IgD-negative memory B cell (primary cell): ENCODE measurements at regions not wholly inside any gene's neighbourhood (a gene's known extent, or its start where the extent isn't known, plus 50 kb on each side); places are given as distances from the start of the nearest gene placed in this dataset.
A peak's percentile ranks its signal among the peaks of the same experiment; 100 is the strongest.

Experiments used
- H3K27ac Mint-ChIP-seq, 3 donors: one replicate each; pipeline ENCODE4 v1.8.0; 2020 to 2022; ENCODE audit warnings: mild to moderate bottlenecking in 3 of 3, mixed read lengths in 3 of 3, moderate library complexity in 1 of 3
- H3K27me3 Mint-ChIP-seq: one replicate; pipeline ENCODE4 v1.8.0; 2021; ENCODE audit warnings: mixed read lengths
- H3K36me3 Mint-ChIP-seq: one replicate; pipeline ENCODE4 v1.8.0; 2020; ENCODE audit warnings: mild to moderate bottlenecking, mixed read lengths
- H3K4me1 Mint-ChIP-seq, 3 donors: one replicate each; pipeline ENCODE4 v1.8.0; 2020 to 2022; ENCODE audit warnings: mixed read lengths in 3 of 3, mild to moderate bottlenecking in 1 of 3
- H3K4me3 Mint-ChIP-seq, 4 donors: one replicate each; pipeline ENCODE4 v1.8.0; 2020 to 2022; ENCODE audit warnings: mild to moderate bottlenecking in 4 of 4, mixed read lengths in 4 of 4, moderate library complexity in 3 of 4
- H3K9me3 Mint-ChIP-seq, 3 donors: one replicate each; pipeline ENCODE4 v1.8.0; 2020 to 2021; ENCODE audit warnings: mixed read lengths in 3 of 3, mild to moderate bottlenecking in 1 of 3

- Mint-ChIP-seq H3K4me3 (no peak overlapping the region), H3K9me3 (peaks cover 0 to 3% (median 2%) of the 10 kb centered on the region in 3 donors), H3K27ac (no peak overlapping the region), H3K36me3 (no peaks in the 10 kb centered on the region), H3K4me1 (no peaks in the 10 kb centered on the region), H3K27me3 (peaks cover 10% of the 10 kb centered on the region)
These were observed 69.9 kb upstream of the PRMT6 start for GRCh38 chr1:106986603-106987002.

- peaks cover 5 to 12% (median 7%) of the 10 kb centered on the region in 3 donors for H3K9me3 Mint-ChIP-seq
These were observed 60.5 kb upstream of the PRMT6 start for GRCh38 chr1:106995970-106996369.

GRCh38 chr1:106998431-106999002 lies 58.0 kb upstream of the PRMT6 start:
- Mint-ChIP-seq H3K4me3 (no peak overlapping the region), H3K4me1 (peaks cover 0 to 6% (median 6%) of the 10 kb centered on the region in 3 donors), H3K27me3 (peaks cover 1% of the 10 kb centered on the region), H3K9me3 (peaks cover 2 to 12% (median 5%) of the 10 kb centered on the region in 3 donors), H3K36me3 (no peaks in the 10 kb centered on the region), H3K27ac (no peak overlapping the region)

More at GRCh38 chr1:106995970-106996369, 60.5 kb upstream of the PRMT6 start:
- Mint-ChIP-seq H3K4me3 (no peak overlapping the region), H3K27ac (peak overlapping the region in 2 of 3 donors; percentile 44 to 76), H3K4me1 (peaks cover 0 to 6% (median 6%) of the 10 kb centered on the region in 3 donors), H3K36me3 (no peaks in the 10 kb centered on the region), H3K27me3 (peaks cover 3% of the 10 kb centered on the region)

- peaks cover 1% of the 10 kb centered on the region for H3K27me3 Mint-ChIP-seq
- H3K4me3 Mint-ChIP-seq: no peak overlapping the region
- no peak overlapping the region for H3K27ac Mint-ChIP-seq
- H3K36me3 Mint-ChIP-seq: no peaks in the 10 kb centered on the region
- peaks cover 0 to 2% (median 2%) of the 10 kb centered on the region in 3 donors for H3K9me3 Mint-ChIP-seq
- H3K4me1 Mint-ChIP-seq: peaks cover 0 to 2% (median 2%) of the 10 kb centered on the region in 3 donors
These were observed 55.6 kb upstream of the PRMT6 start for GRCh38 chr1:107000902-107001301.

- no peaks in the 10 kb centered on the region for H3K36me3 Mint-ChIP-seq
- no peak overlapping the region for H3K27ac Mint-ChIP-seq
- peaks cover 1% of the 10 kb centered on the region for H3K27me3 Mint-ChIP-seq
- H3K4me1 Mint-ChIP-seq: no peaks in the 10 kb centered on the region
- H3K9me3 Mint-ChIP-seq: no peaks in the 10 kb centered on the region
- H3K4me3 Mint-ChIP-seq: no peak overlapping the region
These were observed 52.5 kb upstream of the PRMT6 start for GRCh38 chr1:107003972-107004371.

GRCh38 chr1:107004421-107004820 lies 52.1 kb upstream of the PRMT6 start:
- no peak overlapping the region for H3K27ac Mint-ChIP-seq
- no peak overlapping the region for H3K4me3 Mint-ChIP-seq
- no peaks in the 10 kb centered on the region for H3K4me1 Mint-ChIP-seq
- H3K9me3 Mint-ChIP-seq: no peaks in the 10 kb centered on the region
- H3K27me3 Mint-ChIP-seq: peaks cover 1% of the 10 kb centered on the region
- no peaks in the 10 kb centered on the region for H3K36me3 Mint-ChIP-seq
